Smooth muscle cell (in vitro differentiated cells): ENCODE measurements at regions not wholly inside any gene's neighbourhood (a gene's known extent, or its start where the extent isn't known, plus 50 kb on each side); places are given as distances from the start of the nearest gene placed in this dataset.

Source experiments
- DNase-seq: peaks from one replicate; lab custom pipeline; 2025; ENCODE audit not compliant: unreplicated experiment; lab: John Stamatoyannopoulos, UW
- H2AFZ ChIP-seq: fragments of 200-600 bp; sonication (generic); 2 replicates; pipeline ENCODE4 v1.6.0; 2016; ENCODE audit warnings: antibody characterized with exemption, low read depth, mild to moderate bottlenecking
- H3F3A ChIP-seq: fragments of 200-600 bp; sonication (generic); 2 replicates; pipeline ENCODE4 v1.6.0; 2017; ENCODE audit warnings: antibody characterized with exemption, low read depth
- H3K27ac ChIP-seq: fragments of 200-600 bp; sonication (generic); 2 replicates; pipeline ENCODE4 v1.5.1; 2016; ENCODE audit warnings: low read depth, mild to moderate bottlenecking
- H3K27me3 ChIP-seq: fragments of 200-600 bp; sonication (generic); 2 replicates; pipeline ENCODE4 v1.6.1; 2016; ENCODE audit warnings: low read depth, mild to moderate bottlenecking
- H3K36me3 ChIP-seq: fragments of 200-600 bp; sonication (generic); 2 replicates; pipeline ENCODE4 v1.5.1; 2016; ENCODE audit warnings: low read depth
- H3K4me1 ChIP-seq: fragments of 200-600 bp; sonication (generic); 2 replicates; pipeline ENCODE4 v1.5.1; 2016; ENCODE audit warnings: low read depth
- H3K4me2 ChIP-seq: fragments of 200-600 bp; sonication (generic); 2 replicates; pipeline ENCODE4 v1.6.0; 2016; ENCODE audit warnings: mild to moderate bottlenecking
- H3K4me3 ChIP-seq: fragments of 200-600 bp; sonication (generic); 2 replicates; pipeline ENCODE4 v1.5.1; 2016; ENCODE audit warnings: mild to moderate bottlenecking
- H3K79me2 ChIP-seq: fragments of 200-600 bp; sonication (generic); 2 replicates; pipeline ENCODE4 v1.6.0; 2016; ENCODE audit warnings: low read depth, mild to moderate bottlenecking
- H3K9ac ChIP-seq: fragments of 200-600 bp; sonication (generic); 2 replicates; pipeline ENCODE4 v1.6.0; 2016; ENCODE audit warnings: low read depth
- H3K9me3 ChIP-seq: fragments of 200-600 bp; sonication (generic); replicated peaks from 2 replicates; pipeline ENCODE4 v1.5.1; 2016; ENCODE audit warnings: low read depth
- H4K20me1 ChIP-seq: fragments of 200-600 bp; sonication (generic); 2 replicates; pipeline ENCODE4 v1.6.0; 2016; ENCODE audit warnings: low read depth
- WGBS: methylation state at CpG from one replicate; pipeline ENCODE4 v1.1.7; 2016; ENCODE audit warnings: low lambda C conversion rate; 5-methylcytosine and 5-hydroxymethylcytosine counted together
- TF ChIP-seq, protein P1 (sequence below): fragments of 200-600 bp; sonication (generic); IDR thresholded peaks from 2 replicates; pipeline ENCODE4 v1.5.1; 2017; ENCODE audit warnings: borderline replicate concordance, mild to moderate bottlenecking, antibody characterized with exemption; ENCODE audit not compliant: insufficient read depth, poor library complexity, severe bottlenecking

- Histone ChIP-seq H3K4me2 (no peak overlapping the region), H2AFZ (no peak overlapping the region), H3K27me3 (no peaks in the 10 kb centered on the region), H3K36me3 (no peaks in the 10 kb centered on the region), H3K27ac (no peak overlapping the region), H3K4me1 (peaks cover 11% of the 10 kb centered on the region), H3K9ac (no peak overlapping the region), H3K9me3 (no peaks in the 10 kb centered on the region), H3F3A (no peaks in the 10 kb centered on the region), H4K20me1 (no peaks in the 10 kb centered on the region), H3K79me2 (no peaks in the 10 kb centered on the region), H3K4me3 (no peak overlapping the region)
- WGBS = 96% methylated on average over 3 of the region's 3 CpGs
- TF ChIP-seq, protein P1, sequence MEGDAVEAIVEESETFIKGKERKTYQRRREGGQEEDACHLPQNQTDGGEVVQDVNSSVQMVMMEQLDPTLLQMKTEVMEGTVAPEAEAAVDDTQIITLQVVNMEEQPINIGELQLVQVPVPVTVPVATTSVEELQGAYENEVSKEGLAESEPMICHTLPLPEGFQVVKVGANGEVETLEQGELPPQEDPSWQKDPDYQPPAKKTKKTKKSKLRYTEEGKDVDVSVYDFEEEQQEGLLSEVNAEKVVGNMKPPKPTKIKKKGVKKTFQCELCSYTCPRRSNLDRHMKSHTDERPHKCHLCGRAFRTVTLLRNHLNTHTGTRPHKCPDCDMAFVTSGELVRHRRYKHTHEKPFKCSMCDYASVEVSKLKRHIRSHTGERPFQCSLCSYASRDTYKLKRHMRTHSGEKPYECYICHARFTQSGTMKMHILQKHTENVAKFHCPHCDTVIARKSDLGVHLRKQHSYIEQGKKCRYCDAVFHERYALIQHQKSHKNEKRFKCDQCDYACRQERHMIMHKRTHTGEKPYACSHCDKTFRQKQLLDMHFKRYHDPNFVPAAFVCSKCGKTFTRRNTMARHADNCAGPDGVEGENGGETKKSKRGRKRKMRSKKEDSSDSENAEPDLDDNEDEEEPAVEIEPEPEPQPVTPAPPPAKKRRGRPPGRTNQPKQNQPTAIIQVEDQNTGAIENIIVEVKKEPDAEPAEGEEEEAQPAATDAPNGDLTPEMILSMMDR = no peak
- DNase-seq = no peak
Observed at GRCh38 chr13:91165758-91166157, 181.7 kb upstream of the MIR17HG start.

- Histone ChIP-seq H3K4me2 (no peak overlapping the region), H4K20me1 (no peaks in the 10 kb centered on the region), H3K36me3 (no peaks in the 10 kb centered on the region), H3K4me1 (peaks cover 11% of the 10 kb centered on the region), H3K4me3 (no peak overlapping the region), H3K9me3 (no peaks in the 10 kb centered on the region), H3F3A (no peaks in the 10 kb centered on the region), H3K9ac (no peak overlapping the region), H3K27me3 (no peaks in the 10 kb centered on the region), H3K27ac (no peak overlapping the region), H2AFZ (no peak overlapping the region), H3K79me2 (no peaks in the 10 kb centered on the region)
- no peak for DNase-seq
- TF ChIP-seq, protein P1 = no peak
- WGBS = 91% methylated on average over 2 of the region's 2 CpGs
Observed at GRCh38 chr13:91166714-91167511, 180.6 kb upstream of the MIR17HG start.

- Histone ChIP-seq H3K36me3 (no peaks in the 10 kb centered on the region), H3K4me2 (no peak overlapping the region), H3K27ac (no peak overlapping the region), H3K9me3 (no peaks in the 10 kb centered on the region), H3K27me3 (no peaks in the 10 kb centered on the region), H2AFZ (no peak overlapping the region), H3K79me2 (no peaks in the 10 kb centered on the region), H3K4me3 (no peak overlapping the region), H4K20me1 (no peaks in the 10 kb centered on the region), H3K4me1 (peaks cover 11% of the 10 kb centered on the region), H3F3A (no peaks in the 10 kb centered on the region), H3K9ac (no peak overlapping the region)
- DNase-seq = no peak
- 92% methylated on average over 4 of the region's 4 CpGs for WGBS
- TF ChIP-seq, protein P1 = no peak
Observed at GRCh38 chr13:91167706-91168385, 179.6 kb upstream of the MIR17HG start.
